ENCODE measurements at regions not wholly inside any gene's neighbourhood (a gene's known extent, or its start where the extent isn't known, plus 50 kb on each side); places are given as distances from the start of the nearest gene placed in this dataset.
"Not testable (repeated sequence)": the region's sequence is repeated elsewhere in the genome, so short reads cannot be mapped to it uniquely, and the experiment has no call there.

DNA sequence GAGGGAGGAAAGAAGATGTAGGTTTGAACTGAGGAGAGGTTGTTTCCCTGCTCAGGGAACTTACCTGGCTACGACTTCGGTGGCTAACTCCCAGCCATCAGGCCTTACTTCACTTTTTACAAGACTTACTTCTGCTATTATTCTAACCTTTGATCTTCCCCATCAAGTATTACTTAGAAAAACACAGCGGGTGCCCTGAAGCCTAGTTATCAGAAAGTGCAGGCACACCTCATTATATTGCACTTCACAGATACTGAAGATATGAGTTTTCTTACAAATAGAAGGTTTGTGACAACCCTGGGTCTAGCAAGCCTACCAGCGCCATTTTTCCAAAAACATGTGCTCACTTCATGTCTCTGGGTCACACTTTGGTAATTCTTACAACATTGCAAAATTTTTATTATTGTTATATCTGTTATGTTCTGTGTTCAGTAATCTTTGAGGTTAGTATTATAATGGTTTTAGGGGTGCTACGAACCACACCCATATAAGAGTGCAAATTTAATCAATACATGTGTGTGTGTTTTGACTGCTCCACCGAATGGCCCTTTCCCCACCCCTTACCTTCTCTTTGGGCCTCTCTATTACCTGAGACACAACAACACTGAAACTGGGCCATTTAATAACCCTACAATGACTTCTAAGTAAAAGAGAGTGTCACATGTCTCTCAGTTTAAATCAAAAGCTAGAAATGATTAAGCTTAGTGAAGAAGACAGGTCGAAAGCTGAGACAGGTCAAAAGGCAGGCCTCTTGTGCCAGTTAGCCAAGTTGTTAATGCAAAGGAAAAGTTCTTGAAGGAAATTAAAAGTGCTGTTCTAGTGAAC lies 2102.7 kb upstream of the WWC1 start:
- DNase-seq (ENCODE audit: low read depth): no peak

DNA sequence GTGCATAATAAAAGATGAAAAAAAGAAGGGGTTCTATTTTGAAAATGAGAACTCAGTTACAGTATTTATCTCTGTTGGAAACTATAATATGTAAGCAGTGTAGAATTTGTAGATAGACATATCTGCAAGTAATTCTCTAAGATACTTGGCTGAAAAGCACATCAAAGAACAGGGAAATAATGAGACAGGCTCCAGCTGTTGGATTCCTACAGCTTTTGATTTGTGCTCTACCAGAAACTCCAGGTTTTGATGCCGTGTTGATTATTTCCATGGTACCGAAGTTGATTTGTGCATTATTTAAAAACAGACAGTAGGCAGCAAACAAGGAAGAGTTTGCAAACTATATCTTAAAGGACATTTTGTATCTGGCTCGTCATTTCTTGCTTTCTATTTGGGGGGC lies 2098.7 kb upstream of the WWC1 start:
- no peak for DNase-seq (ENCODE audit: low read depth)

DNA sequence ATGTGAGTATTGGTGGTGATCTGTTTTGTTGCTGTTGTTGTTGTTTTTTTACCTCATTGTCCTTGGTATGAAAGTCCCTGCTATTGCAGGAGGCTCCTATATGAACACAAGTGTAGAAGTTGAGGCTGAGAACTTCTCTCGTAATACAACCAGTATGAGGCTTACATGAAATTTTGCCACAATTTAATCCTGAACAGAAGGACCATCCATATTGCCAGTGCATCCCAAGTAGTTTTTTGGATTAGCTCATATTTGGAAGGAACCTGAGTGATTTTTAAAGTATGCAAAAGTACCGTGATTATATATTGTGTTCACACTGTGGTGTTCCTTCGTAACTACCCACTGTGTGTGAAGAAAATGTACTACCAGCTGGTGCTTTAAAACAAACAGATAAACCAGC lies 2095.5 kb upstream of the WWC1 start:
- DNase-seq (ENCODE audit: low read depth): no peak

DNA sequence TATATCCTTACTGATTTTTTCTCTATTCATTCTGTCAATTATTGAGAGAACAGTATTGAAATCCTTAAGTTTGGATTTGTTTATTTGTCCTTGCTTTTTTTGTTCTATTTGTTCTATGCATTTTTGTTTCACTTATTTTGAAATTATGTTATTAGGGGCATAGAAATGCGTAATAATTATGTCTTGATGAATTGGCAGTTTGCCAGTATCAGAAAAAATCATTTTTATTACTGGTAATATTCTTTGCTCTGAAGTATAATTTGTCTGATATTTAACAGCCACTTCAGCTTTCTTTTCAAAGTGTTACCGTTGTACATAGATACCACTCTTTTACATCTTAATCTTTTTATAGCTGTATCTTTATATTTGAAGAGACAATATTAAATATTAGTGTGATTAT lies 2090.9 kb upstream of the WWC1 start:
- no peak for DNase-seq (ENCODE audit: low read depth)

DNA sequence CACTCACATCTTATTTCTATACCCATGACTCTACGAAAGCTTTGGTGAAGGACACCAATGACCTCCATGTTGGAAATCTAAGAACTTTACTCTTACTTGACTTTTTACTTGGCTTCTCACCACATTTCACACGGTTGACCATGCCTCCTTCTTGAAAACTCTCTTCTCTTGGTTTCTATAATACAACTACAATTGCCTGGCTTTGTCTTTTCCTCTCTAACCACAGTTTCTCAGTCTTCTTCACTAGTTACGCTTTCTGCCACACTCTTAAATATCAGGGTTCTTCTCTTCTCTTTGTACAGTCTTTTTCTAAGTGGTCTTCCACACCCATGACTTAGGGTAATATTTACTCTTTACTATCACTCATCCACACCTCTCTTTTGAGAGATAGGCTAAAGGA lies 2079.8 kb upstream of the WWC1 start:
- no peak for DNase-seq (ENCODE audit: low read depth)

DNA sequence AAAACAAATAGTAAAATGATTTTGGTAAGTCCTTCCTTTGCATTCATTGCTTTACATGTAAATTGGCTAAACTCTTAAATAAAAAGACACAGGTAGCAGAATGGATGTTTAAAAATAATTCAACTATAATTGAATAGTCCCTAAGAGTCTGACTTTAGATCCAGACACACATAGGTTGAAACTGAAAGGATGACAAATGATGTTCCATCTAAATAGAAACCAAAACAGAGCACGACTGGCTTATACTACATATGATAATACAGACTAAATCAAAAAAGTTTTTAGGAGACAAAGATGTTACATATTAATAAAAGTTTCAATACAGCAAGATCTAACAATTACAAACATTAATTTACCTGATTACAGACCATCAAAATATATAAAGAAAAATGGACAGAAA lies 2055.1 kb upstream of the WWC1 start:
- no peak for DNase-seq (ENCODE audit: low read depth)

DNA sequence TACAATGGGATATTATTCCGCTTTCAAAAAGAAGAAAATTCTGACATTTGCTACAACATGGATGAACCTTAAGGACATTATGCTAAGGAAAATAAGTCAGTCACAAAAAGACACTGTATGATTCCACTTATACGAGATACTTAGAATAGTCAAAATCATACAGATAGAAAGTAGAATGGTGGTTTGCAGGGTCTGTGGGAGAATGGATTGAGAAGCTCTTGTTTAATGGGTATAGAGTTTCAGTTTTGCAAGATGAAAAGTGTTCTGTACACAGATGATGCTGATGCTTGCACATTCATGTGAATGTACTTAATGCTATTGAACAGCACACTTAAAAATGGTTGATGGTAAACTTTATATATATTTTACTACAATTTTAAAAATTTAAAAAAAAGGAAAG lies 2050.7 kb upstream of the WWC1 start:
- no peak for DNase-seq (ENCODE audit: low read depth)

DNA sequence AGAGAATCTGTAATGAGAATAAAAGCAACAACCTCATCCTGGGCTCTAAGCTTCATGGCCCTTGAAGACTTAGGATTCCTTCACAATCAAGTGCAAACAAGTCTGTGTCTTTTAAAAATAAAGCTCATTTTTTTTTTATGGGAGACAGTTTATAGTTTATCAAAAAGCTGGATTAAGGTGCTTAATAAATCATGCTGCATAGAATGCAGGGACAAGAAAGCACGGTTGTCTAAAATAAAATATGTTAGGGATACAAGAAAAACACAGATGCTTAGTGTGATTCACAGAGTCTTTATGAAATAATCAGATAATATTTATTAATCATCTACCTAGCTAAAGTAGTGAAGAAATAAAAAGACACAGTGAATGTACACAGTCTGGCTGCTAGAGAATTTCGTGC lies 2045.9 kb upstream of the WWC1 start:
- DNase-seq (ENCODE audit: low read depth): no peak

DNA sequence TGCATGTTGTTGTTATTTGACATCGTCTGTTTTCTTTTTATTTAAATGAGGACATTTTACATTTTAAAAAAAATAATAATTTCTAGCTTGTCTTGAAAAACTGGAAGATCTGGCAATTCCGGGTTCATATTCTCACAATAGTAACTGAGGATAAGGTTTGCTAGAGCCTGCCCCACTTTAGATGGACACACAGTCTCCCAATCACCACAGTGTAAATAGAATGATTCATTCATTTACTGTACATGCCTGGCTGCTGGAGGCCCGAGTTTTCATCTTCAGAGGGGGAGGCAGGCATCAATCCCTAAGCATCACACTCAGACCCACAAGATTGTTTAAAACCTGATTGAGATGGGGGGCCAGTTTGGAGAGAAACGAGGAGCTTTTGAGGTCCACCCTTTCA lies 2039.7 kb upstream of the WWC1 start:
- DNase-seq (ENCODE audit: low read depth): no peak

DNA sequence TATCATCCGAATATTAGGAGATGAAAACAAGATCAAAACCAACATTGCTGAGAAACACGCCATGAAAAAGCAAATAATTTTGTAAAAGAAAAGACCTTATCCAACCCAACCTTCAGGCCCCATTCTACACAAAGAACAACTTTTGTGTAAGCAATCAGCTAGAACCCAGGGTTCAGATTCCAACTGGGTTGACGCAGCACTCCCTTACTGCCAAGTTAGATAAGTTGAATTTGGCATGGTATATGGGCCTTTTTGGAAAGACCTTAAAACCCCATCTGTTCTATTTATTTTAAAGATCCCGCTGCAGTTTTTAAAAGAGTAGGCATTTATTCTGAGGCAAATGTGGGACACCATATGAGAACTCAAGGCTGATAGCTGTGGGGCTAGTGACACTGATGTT lies 2033.8 kb upstream of the WWC1 start:
- DNase-seq (ENCODE audit: low read depth): no peak

DNA sequence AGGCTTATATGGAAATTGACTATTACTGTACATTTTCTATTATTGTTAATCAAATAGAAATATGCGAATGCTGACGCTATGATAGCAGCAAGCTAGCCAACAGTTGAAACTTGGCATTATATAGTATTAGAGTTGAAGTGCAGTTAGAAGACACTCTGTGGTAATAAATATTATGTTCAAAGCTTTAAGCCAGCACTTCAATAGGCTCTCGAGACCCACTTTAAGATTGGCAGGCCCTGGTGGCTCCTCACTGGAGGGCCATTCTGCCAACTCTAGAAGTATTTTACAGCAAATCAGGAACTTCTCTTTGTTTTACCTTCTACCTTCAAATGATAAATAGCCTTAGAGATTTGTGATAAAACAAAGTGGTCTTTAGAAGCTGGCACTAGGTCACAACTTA lies 2029.0 kb upstream of the WWC1 start:
- no peak for DNase-seq (ENCODE audit: low read depth)

DNA sequence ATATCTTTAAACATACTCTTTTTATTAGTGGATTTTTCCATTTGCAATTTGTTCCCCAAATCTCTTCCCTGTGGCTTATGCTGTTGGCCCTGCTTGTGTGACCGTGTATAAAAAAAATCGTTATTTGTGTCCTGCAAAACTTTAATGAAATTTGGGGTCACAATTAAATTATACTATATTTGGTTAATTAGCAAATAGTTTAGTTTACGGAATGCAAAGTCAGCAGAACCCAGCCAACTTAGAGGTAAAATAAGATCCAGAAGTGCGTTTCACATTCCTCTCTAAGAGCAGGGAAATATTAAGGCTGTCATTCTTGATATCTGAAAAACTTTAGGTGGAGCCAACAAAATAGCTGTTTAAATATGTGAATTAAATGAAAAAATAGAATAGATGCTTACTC lies 2023.5 kb upstream of the WWC1 start:
- DNase-seq (ENCODE audit: low read depth): no peak

DNA sequence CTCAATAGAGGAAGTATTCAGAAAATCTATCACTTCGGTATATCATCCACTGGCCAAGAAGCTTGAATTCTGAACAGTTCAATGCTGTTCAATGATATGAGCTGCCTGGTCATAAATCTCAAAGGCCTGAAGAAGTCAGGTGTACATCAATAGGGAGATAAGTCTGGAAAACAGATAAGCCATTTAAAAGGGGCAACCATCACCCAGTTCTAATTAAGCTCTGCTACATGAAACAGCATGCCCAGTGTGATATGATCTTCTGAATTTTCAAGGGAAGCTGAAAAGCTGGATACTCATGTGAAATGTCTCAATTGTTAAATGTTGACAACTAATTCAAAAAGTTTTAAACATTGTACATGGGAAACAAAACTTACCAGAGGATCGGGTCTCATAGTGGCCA lies 2020.7 kb upstream of the WWC1 start:
- DNase-seq (ENCODE audit: low read depth): no peak

DNA sequence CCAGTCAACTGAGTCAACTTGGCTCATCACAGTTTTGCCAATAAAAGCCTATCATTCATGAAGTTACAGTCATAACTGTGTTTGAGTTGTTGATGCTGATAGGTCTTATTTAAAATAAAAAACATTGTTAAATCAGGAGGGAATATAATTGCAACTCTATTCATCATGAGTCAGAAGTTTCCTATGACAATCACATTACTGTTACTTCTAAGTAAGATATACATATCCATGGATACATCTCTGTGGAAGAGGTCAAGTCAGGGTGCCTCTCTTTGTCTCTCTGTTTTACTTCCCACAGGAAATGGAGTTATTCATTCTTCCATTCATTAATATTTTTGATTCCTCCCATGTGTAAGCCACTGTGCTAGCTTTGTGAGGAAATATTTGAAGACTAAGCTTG lies 2015.4 kb upstream of the WWC1 start:
- DNase-seq (ENCODE audit: low read depth): no peak

DNA sequence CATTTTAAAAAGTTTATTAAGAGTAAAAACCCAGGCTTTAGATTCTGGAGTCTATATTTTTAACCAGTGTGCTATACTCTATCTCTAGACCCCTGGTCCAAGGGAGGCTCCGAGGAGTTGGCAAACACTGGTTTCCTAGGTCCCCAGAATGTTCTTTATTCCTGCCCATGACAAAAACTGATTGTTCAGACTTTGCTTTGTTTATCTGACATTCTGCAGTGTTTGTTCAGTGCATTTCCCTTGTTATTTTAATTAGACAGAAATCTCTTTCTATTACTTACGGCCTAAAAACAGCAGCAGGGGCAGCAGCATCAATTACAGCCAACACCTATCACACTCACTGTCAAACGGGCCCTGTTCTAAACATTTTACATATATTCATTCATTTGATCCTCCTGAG lies 2011.6 kb upstream of the WWC1 start:
- DNase-seq (ENCODE audit: low read depth): no peak

DNA sequence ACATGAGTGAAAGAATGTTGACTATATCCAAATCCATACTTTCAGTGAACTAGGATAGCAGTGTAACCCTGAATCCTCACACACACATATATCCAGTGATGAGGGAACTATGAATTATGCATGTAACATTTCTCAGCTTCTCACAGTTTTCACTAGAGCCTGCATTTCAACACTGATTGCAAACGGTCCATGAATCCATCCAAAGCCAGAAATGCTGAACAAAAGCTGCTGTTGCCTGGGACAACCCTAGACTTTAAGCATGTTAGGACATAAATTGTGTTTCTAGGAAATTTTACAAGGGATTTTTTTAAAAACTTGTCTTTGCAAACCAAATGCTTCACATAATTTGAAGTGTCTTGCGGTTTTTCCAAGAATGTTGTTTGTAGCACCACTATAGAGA lies 2010.0 kb upstream of the WWC1 start:
- no peak for DNase-seq (ENCODE audit: low read depth)

DNA sequence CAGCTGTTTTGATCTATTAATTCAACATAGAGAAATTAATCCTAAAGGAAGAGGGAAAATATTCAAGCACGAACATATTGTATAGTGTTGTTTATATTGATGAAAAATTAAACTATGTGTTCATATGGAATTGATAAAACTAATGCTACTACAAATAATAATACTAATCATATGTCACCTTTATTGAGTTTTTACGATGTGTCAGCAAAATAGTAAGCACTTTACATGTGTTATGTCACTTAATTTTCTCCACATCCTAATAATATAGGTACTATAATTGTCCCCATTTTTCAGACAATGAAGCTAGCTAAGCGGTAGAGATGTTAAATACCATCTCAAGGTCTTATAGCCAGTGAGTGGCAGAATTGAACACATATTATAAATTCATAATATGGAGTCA lies 2008.5 kb upstream of the WWC1 start:
- DNase-seq (ENCODE audit: low read depth): no peak

DNA sequence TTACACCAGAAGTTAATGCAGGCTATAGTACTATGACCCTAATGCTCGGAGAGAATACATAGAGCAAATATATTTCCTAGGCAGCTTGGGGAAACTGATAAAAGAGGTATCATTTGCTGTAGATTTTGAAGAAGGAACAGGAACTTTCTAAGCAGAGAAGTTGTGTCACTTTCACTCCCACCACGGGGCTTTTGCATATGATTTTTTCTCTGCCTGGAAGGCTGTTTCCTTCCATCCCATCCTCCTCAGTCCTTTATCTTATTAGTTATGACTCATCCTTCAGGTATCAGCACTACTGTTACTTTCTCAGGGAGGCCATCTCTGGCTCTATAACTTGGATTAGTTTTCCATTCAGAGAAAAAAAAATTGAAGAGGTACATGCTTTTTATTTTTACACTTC lies 2006.1 kb upstream of the WWC1 start:
- no peak for DNase-seq (ENCODE audit: low read depth)

DNA sequence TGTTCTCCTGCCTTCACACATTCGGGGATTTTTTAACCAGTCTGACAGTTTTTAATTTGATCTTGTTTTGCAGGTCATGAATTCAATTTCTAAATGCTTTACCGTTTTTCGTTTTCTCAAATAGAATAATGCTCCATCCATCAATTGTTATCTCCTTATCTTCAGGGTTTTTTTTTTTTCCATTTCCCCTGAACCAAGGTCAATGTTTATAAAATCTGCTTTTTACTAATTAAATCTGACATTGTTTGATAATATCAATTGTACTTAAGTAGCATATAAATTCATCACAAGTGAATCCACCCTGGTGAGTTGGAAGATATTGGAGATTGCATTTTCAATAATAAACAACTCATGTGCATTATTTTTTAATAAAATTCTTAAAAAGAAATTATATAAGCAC lies 2004.6 kb upstream of the WWC1 start:
- DNase-seq (ENCODE audit: low read depth): no peak

DNA sequence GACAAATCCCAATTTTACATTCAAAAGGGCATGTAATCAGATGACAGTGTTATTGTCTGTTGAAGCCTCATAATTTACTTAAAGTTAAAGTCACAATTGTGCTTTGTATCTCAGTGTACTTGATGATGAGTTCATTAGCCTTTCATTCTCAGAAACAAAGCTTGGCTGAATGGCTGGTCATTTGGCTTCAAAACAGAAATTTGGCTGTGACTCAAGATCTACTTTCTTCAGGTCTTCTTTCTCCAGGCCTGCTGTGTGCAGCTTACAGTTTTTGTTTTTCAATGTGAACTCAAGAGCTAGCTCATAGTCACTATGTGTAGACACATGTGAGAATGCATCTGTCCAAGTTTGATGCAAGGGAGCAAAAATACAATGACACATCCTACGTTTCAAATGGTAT lies 2003.6 kb upstream of the WWC1 start:
- no peak for DNase-seq (ENCODE audit: low read depth)

DNA sequence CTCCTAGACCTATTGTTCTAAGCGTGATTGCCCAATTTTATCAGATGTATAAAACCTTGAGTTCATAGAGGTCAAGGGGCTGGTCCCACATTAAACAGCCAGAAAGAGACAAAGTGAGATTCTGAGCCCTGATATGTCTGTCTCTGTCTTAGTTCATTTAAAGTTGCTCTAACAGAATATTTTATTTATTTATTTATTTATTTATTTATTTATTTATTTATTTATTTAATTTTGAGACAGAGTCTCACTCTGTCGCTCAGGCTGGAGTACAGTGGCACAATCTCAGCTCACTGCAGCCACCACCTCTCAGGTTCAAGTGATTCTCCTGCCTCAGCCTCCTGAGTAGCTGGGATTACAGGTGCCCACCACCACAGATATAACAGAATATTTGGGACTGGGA lies 1999.6 kb upstream of the WWC1 start:
- not testable (repeated sequence) for DNase-seq (ENCODE audit: low read depth)

DNA sequence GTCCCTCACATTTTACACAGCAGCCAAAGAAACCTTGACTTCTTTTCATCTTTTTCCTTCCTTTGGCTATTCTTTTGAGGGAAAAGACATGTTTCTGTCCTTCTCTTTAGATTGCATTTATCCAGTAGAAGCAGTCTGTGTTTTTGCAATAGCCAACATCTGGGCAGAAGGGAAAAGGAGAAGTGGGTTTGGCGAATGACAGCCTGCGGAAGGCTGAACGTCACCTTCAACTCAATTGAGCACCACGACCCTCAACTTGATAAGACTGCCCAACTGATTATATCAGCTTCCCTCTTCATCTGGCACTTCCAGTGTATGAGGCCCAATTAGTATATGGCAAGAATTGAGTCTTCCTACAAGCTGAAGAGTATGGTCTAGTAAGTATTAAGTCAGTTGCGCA lies 1997.6 kb upstream of the WWC1 start:
- DNase-seq (ENCODE audit: low read depth): no peak

DNA sequence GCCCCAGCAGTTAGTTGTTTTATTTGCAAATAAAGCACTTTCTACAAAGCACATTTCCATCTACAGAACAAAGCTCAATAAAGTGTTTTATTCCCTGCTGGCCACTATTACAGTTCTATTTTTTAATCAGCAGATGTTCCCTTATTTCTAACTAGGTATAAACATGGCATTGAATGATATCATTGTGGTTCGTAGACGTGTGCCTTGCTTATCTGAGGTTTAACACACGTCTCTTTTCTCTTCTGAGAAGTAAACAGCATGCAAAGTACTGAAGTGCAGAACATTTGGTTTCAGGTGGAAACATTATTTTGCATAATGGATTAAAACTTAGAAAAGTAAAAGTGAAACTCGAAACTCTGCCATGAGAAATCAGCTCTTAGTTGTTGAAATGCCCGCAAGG lies 1989.3 kb upstream of the WWC1 start:
- DNase-seq (ENCODE audit: low read depth): no peak

DNA sequence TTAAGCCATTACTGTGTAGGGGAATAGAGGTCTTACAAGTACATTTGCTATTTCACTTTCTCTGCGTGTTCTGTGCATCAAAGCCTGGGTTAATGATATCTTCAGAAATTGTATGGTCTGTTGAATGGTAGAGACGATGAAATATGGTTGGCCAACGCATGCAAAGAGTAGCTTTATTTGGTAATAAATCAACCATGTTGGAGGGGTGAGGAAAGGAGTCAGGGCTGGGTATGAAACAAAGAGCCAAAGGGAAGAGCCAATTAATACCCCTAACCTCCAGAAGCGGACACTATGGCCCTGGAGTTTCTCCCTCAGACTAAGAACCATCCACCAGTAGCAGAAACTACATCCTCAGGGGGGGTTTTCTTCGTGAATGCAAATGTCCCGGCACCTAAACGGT lies 1974.0 kb upstream of the WWC1 start:
- DNase-seq (ENCODE audit: low read depth): no peak
